ENCODE measurements at regions not wholly inside any gene's neighbourhood (a gene's known extent, or its start where the extent isn't known, plus 50 kb on each side); places are given as distances from the start of the nearest gene placed in this dataset.
A peak's percentile ranks its signal among the peaks of the same experiment; 100 is the strongest.
"Not testable (repeated sequence)": the region's sequence is repeated elsewhere in the genome, so short reads cannot be mapped to it uniquely, and the experiment has no call there.

GRCh38 chr6:102758536-102758935 lies 1365.0 kb downstream of the GRIK2 start:
- not testable (repeated sequence) for DNase-seq (ENCODE audit: low read depth)

DNA sequence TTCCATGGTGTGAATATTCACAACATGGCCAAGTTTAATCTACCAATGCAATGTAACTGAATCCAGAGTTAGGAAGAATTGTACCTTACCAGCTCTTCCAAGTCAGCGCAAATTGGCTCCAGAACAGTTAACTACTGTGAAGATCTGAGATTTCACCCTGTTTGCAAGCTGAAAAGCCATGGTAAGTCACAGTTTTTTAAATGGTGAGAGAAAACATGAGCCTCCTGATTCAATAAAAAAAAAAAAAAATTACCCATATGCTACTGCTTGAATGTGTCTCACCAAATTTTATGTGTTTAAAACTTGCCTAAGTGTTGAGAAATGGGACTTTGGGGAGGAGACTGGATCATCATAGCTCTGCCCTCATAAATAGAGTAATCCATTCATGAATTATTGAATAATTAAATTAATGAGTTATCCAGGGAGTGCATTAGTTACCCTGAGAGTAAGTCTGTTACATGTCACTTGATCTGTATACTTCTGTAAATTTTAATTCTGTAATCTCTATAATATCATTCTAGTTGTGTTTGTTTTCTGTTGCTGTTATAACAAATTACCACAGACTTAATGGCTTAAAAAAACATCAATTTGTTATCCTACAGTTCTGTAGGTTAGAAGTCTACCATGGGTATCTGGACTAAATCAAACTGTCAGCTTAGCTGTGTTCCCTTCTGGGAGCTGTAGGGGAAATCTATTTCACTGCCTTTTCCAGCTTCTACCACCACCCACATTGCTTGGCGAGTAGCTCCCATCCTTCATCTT lies 1355.9 kb downstream of the GRIK2 start:
- no peak for DNase-seq (ENCODE audit: low read depth)

GRCh38 chr6:102746941-102747340 lies 1353.4 kb downstream of the GRIK2 start:
- no peak for DNase-seq (ENCODE audit: low read depth)

- no peak for DNase-seq (ENCODE audit: low read depth)
Observed at GRCh38 chr6:102742754-102743356, 1349.3 kb downstream of the GRIK2 start.

DNA sequence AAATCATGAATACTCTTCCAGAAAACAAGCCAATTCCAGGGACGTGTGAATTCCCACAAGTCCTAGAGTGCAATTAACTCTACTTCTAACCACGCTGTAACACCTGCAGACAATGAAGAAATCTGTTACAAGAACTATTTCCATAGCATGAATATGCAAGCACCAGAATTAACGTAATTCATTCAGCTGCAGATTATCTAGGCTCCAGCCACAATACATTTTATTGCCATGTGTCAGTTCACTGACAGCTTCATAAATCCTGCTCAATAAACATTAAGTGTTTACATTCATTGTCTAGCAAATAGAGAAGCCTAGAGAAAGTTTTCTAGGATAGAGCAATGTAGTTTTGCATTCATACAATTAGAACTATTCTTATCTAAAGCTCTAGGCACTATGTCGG lies 1348.5 kb downstream of the GRIK2 start:
- no peak for DNase-seq (ENCODE audit: low read depth)

- peak; percentile 84 for DNase-seq (ENCODE audit: low read depth)
Observed at GRCh38 chr6:102736941-102737368, 1343.4 kb downstream of the GRIK2 start.

- peak; percentile 49 for DNase-seq (ENCODE audit: low read depth)
Observed at GRCh38 chr6:102732898-102733297, 1339.4 kb downstream of the GRIK2 start.

GRCh38 chr6:102722086-102722485 lies 1328.6 kb downstream of the GRIK2 start:
- not testable (repeated sequence) for DNase-seq (ENCODE audit: low read depth)

GRCh38 chr6:102717737-102718456 lies 1324.4 kb downstream of the GRIK2 start:
- no peak for DNase-seq (ENCODE audit: low read depth)

DNA sequence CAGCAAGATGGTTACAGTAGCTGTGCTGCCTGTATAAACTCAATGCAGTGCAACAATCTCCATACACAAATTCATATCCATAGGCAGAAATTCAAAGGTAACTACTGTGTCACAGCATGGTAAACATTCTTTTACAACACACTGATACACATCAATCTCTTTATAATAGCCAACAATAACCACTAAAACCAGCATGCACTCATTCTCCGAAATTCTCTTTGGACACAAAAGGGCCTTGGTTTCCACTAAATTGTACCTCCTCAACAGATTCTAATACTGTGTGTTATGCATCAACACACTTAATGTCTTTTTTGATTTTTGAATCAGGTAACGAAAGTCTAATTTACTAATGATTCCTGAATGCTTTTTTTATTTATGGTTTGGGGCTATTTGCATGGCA lies 1323.7 kb downstream of the GRIK2 start:
- DNase-seq (ENCODE audit: low read depth) = no peak

- DNase-seq (ENCODE audit: low read depth) = no peak
Observed at GRCh38 chr6:102701019-102701418, 1307.5 kb downstream of the GRIK2 start.

DNA sequence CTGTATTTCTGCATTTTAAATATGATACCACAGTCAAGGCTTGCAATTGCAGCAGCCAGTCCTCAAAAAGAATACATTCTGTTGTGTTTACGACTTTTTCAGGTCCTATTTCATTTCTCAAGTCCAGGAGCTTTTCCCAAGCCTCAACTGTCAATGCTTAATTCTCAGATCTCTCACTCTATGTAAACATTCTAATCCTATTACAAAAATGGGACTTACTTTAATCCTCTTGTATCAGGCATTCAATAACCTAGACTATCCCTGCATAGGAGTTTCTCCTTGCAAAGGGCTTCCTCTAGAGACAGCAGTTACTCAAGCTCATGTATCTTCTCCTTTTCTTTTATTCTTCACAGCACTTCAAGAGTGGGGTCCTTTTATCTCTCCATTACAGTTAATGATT lies 1293.0 kb downstream of the GRIK2 start:
- DNase-seq (ENCODE audit: low read depth) = no peak

DNA sequence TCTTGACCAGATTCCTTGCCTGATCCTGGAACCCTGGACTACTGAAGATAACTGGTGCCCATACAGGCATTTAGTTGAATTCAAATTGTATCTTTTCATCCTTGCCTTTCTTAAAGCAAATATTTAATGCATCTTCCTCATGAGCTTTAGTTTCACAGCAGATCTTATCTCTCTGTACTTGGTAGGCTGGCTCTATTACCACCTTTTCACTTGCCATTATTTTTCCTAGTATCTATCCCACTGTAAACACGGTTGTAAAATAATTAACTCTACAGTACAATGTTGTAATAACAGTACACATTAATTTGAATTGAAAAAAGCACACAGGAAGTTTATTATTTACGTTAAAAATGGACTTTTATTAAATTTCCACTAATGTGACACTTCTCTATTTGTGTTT lies 1286.9 kb downstream of the GRIK2 start:
- DNase-seq (ENCODE audit: low read depth) = no peak

GRCh38 chr6:102679865-102680264 lies 1286.4 kb downstream of the GRIK2 start:
- DNase-seq (ENCODE audit: low read depth) = no peak

DNA sequence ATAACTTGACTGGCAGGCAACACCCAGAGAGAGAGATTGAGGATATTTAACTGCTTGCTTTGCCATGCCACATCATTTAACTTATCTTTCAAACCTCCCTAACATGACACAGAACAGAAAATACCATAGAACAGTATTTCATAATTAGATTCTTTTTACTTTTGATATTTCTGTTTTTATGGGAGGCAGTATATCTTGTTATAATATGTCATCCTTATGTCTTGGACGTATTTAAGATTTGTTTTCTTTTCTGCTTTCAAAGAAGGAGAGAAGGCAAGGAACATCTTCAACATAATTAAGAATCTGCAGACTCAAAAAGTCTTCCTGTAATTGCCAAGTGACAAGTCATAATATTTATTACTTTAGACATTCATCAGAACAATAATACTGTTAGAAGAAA lies 1283.7 kb downstream of the GRIK2 start:
- DNase-seq (ENCODE audit: low read depth) = no peak

DNA sequence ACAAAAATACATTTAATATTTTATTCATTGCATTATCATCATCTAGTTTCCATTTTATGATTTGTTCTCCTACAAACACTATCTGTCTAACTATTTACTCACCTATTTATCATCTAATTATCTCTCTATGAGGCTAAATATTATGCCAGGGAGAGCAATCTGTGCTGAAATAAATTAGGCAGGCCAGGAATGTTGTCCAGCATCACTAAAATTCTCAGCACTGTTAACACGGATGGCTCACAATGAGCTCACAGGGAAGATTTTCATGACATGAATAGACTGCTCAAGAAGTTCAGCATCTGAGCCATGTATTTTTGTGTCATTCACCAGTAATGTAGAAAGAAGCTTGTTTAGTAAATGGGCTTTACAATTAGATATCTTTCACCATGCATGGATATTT lies 1277.2 kb downstream of the GRIK2 start:
- no peak for DNase-seq (ENCODE audit: low read depth)

- no peak for DNase-seq (ENCODE audit: low read depth)
Observed at GRCh38 chr6:102662851-102663250, 1269.3 kb downstream of the GRIK2 start.

DNA sequence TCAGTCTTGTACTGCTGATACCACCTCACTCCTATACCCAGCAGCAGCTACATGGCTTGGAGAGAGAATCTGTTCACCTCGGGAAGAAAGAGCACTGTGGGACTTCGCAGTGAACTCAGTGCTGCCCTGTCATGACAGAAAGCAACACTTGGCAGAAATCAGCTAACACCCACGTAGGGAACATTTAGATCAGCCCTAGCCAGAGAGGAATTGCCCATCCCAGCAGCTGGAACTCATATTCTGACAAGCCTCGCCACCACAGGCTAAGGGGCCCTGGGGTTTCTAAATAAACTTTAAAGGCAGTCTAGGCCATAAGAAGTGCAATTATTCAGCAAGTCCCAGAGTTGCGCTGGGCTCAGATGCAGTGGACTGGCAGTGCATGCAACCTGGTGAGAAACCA lies 1266.8 kb downstream of the GRIK2 start:
- no peak for DNase-seq (ENCODE audit: low read depth)

GRCh38 chr6:102655823-102656222 lies 1262.3 kb downstream of the GRIK2 start:
- DNase-seq (ENCODE audit: low read depth) = no peak

GRCh38 chr6:102641426-102641825 lies 1247.9 kb downstream of the GRIK2 start:
- DNase-seq (ENCODE audit: low read depth) = no peak

DNA sequence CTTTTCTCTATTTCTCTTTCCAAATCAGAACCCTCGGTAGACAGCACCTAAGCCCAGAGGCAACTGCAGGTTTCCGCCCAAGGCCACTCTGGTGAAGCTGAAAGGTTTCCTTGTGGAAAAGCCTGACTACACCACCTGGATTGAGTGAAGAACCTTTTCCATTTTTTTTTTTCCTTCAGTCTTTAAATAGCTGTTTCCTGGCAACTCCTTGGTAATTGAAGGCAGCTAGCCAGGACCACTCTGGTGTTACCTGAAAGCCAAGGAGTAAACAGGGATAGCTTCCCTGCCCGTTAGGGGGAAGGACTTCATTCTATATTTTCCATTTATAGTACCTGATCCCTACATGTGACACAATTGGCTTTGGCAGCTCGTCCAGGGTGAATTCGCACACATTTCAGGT lies 1238.4 kb downstream of the GRIK2 start:
- DNase-seq (ENCODE audit: low read depth) = no peak

DNA sequence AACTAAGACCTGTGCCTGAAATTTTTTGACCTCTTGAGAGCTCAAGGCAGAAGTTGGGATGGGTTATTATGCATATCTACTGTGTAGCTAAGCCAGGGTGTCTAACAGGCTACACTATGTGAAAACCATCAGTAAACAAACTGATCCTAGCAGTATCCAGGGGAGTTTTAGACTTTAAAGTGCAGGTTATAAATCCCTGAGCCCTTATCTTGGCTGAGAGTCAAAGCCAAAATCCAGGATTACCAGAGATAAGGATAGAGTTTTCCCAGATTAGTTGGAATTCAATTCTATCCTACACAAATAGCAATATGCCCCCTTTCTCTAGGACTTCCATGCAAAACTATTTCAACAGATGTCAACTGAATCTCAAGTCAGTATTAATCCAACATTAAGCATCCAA lies 1229.7 kb downstream of the GRIK2 start:
- no peak for DNase-seq (ENCODE audit: low read depth)

- no peak for DNase-seq (ENCODE audit: low read depth)
Observed at GRCh38 chr6:102619585-102619984, 1226.1 kb downstream of the GRIK2 start.

Measured in HS-5 (cell line).